Posterior cingulate gyrus (tissue), 11 donors: ENCODE measurements at regions not wholly inside any gene's neighbourhood (a gene's known extent, or its start where the extent isn't known, plus 50 kb on each side); places are given as distances from the start of the nearest gene placed in this dataset.

Experiments used
- DNase-seq, 10 donors: peaks; one replicate each; pipeline versions ENCODE4 v3.0.0 to v3.0.0-alpha.2; 2020 to 2021; ENCODE audit warnings: mixed read lengths in 3 of 10
- intact Hi-C: fragments of 100-400 bp; cut with DNase I; formaldehyde crosslinking; loops from one replicate; pipeline ENCODE4 v1.15.1; 2023

DNA sequence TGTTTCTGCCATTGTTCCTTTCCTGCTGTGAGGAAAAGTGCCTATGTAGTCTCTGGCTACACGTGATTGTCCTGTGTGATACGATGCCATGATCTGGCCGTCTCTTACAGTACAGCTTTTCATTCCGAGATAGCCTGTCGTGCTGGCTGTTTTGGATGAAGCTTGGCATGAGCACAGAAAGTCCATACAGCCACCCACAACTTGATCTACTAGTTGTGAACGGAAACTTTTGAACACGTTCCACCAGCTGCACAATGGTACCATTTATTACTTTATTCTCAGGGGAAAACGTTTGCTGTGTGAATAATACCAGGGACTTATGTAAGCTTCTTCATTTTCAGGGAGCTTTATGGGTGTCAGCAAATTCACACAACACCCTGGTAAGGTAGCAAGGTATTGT lies 217.6 kb upstream of the ANKRD55 start:
- intact Hi-C loops = no loop called here

DNA sequence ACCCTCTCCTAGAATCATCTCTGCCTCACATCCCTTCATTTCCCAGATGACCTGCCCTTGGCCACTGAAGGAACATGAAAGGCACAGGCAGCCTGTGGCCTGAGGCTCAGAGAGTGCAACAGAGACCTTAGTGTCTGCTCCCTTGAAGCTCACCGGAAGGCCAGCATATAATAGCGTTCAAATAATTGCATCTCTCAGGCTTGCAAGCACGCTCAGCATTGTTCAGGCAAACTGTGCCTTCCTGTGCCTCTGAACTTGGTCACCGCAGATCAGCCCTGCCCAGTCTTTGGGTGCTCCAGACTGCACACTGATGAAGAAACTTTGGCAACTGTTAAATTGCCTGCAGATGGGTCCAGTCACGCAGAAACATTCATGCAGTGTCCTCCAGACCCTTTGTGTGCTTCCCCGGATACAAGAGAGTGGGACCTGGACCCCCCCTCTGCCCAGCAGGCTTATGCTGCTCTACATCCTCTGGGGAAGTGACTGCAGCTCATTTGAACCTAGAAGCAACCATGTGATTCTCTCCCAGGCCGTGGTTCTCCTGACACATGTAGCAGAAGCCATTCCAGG lies 216.0 kb upstream of the ANKRD55 start:
- DNase-seq = no peak

More for the DNA sequence above, 217.6 kb upstream of the ANKRD55 start:
- no peak for DNase-seq

DNA sequence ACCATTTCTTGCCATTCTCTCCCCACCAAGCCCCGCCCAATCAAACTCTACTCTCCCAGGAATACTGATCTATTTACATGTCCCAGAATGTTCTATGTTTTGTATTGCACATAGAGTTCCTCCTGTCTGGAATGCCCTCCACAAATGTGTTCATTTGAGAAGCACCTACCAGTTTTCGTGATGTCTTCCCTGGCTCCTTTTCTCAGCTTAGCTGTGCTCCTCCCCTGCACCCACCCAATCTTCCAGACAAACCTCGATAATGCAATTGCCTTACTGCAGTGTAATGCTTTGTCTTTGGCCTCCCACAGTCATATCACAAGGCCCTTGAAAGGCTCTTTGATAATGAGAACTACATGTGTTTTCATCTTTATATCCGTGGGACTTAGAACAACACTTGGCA lies 214.5 kb upstream of the ANKRD55 start:
- intact Hi-C loops = no loop called here

More for the DNA sequence above, 216.0 kb upstream of the ANKRD55 start:
- intact Hi-C loops = no loop called here

DNA sequence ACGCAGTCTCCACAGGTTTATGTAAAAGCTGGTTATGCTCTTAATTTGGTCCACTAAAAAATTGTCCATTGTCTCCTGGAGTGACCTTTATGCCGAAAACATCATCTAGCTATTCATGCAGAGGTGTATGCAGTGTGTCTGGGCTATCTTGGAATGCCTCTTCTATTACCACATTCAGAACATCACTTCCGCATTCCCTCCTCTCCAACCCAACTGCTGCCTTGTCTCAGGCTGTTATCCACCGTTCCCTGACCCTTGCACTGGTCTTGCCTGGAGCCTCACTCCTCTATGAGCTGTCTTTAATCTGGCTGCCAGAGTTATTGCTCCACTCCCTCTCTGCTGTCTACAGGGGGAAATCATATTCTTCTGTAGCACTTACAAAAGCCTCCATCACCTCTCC lies 214.1 kb upstream of the ANKRD55 start:
- no peak for DNase-seq
- intact Hi-C loops = no loop called here

More for the DNA sequence above, 214.5 kb upstream of the ANKRD55 start:
- no peak for DNase-seq

DNA sequence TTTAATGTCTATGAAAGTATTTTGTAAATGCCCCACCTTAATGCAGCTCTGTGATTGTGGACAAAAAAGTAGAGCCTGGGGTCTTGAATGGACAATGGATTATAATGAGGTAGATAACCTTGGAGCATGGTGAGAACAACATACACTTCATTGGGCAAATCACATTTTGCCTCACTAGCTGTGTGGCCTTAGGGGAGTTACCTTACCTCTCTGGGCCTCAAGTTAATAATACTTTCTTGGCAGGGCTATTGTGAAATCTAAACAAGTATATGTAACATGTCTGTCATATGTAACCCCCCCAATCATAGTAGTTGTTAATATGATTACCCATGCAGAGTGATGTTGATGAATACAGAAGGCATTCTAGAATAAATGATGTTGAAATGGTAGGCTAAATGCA lies 213.6 kb upstream of the ANKRD55 start:
- no peak for DNase-seq
- intact Hi-C loops = no loop called here

DNA sequence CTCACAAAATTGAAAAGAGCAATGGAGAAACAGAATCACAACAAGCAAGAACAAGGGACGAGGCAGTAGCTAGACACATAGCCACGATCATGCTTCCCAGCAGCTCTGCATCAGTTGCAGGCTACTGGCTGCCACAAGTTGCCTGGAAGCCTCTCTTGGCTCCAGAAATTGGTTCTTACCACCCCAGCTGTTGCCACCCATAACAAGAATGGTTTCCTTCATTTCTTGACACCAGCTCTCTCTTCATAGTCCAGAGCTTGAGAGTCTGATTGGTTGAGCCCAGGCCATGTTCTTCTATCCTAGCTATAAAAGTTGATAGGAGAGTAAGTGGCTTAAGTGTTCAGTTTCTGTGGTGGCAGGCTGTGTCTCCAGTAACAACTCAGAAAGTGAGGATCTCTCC lies 210.7 kb upstream of the ANKRD55 start:
- intact Hi-C loops = no loop called here
- DNase-seq = no peak

DNA sequence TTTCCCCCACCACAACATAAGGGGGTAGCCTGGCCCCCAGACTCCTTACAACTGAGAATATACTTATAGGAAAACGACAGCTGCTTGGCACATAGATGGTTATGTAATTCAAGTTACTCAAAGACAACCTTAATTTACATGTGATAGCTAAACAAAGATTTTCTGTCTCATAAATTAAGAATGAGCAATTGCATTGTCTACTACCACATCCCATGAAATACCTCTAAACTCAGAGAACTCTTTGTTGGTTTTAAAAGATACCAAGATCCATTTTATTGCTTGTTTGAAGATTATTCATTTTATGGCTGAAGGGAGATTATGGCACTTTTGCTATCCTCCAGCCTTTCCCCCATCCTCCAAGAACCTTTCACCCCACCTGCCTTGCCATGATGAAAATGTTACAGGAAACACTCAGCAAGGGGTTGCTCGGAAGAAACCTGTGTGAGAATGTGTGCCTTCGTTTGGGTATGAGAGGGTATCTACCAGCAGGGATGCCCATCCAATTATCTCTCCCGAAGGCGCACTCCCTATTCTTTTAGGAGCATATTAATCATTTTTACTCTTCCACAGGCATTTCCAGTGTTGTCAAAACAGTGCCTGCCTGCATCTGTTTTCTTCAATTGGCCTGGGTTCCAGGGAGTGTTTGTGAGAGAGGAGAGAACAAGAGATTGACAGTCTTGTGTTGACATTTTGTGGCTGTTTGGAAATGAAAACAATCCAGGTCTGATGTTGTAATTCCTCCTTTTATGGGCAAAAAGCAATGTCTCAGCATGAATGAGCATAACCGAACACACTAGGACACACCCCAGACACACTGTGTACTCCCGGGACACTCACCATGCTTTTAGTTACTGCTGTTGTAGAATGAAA lies 208.0 kb upstream of the ANKRD55 start:
- intact Hi-C loops = no loop called here
- DNase-seq = no peak

DNA sequence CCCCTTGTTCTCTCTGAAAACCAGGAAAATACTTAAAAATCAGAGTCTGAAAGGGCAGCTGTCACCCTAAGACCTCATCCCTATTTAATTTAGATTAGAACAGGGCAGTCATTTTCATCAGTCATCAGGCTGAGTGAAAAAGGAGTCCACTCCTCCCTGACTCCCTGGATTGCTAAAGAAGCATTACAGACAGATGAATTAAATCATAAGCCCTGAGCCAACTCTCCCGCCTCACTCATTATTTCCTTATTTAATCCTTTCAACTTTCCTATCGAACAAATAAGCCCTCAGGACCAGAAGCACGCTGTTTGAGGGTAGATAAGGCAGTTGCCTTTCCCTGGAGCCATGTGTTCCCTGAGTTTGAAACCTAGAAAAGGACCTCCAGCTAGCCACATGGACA lies 201.9 kb upstream of the ANKRD55 start:
- no peak for DNase-seq
- intact Hi-C loops = no loop called here

DNA sequence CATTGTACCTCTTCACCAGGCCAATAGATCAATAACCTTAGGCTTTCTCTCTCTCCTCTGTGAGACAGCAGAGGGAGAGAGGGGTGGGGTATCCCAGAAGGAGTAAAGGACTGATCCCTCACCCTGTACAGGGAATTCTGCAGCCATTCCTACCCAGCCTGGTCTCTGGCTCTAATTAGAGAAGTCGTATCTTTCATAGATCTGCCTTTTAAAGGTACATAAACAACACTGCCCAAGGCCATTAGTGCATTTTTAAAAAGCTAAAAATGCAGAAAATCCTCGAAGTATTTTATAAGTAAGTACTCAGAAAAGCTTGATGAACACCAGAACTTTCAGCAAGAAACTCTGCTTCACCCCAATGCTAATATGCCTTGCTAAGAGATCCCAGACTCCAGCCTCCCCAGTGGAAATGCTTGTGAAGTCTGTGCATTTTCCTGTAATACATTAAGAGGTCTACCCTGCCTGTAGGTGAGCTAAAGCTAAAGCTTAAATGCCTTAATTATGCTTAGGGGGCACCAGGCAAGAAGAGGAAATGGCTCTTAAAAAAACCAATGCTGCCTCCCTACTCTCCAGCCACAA lies 200.0 kb upstream of the ANKRD55 start:
- intact Hi-C loops = no loop called here
- no peak for DNase-seq

DNA sequence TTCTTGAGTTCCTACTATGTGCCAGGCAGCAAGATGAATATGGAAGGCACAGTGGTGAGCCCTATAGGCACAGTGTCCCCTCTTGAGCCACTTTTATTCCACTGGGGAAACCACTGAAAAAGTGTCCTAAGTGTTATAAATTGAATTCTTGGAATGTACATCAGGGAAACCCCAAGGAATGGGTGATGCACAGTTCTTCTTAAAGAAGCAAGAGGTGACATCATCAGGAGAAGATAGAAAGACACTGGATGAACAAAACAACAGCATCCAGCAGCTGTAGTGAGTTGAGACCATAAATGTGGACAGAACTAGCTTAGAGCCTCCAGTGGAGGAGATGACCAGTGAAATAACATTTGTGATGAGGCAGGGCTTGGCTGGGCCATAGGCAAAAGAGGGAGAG lies 199.2 kb upstream of the ANKRD55 start:
- intact Hi-C loops = no loop called here
- DNase-seq = no peak

DNA sequence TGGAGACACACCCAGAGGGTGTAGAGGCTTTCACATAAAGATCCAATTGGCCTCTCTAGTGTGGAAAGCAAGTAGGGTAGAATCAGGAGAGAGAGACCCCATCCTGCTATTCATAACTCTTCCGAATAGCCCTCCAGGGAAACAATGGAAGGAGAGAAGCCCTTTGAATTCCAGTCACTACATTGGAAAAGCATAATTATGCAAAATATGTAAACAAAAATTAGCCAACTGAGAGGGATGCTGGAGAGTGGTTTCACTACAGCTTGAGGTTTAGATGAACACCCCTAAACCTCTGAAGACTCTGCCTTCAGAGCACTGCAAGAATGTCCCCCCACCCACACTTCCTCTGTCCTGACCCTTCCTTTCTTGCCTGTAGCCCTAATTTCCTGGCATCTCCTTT lies 197.3 kb upstream of the ANKRD55 start:
- intact Hi-C loops = no loop called here
- no peak for DNase-seq

DNA sequence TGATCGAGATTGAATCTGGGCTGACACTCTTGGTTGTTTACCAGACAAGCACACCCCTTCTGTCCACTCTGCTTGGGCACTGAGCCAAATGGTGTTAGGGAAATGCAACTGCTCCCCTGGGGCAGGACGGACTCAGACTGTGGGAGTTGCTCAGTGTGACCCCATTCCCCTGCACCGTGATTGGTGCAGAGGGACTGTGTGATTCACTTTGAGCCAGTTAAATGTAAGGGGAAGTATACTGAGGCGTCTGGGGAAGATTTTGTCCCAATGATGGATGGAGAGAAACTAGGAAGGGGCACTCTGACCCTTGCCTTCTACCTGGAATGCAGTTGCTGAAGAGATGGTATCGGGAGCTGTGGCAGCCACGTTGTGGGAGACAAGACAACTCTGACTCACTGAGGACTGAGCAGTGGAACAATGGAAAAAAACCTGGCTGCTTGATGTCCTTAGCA lies 196.0 kb upstream of the ANKRD55 start:
- DNase-seq = no peak
- intact Hi-C loops = no loop called here

DNA sequence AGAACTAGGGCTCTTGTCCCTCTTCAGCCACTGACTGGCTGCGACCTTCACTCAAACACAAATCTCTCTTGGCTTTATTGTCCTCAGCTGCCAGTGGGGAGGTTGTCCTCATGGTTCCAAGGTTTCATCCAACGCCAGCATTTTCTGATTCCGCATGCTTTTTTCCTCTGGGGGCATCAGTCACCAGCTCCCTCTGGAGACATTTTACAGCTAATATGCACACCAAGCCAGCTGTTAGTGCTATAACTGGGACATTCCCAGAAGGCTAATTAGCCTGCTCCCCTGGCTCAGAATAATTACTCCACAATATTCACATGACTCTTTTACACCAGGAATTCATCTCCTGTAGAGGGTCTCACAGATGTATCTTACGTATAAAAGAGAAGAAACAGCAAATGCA lies 193.6 kb upstream of the ANKRD55 start:
- no peak for DNase-seq
- intact Hi-C loops = no loop called here

DNA sequence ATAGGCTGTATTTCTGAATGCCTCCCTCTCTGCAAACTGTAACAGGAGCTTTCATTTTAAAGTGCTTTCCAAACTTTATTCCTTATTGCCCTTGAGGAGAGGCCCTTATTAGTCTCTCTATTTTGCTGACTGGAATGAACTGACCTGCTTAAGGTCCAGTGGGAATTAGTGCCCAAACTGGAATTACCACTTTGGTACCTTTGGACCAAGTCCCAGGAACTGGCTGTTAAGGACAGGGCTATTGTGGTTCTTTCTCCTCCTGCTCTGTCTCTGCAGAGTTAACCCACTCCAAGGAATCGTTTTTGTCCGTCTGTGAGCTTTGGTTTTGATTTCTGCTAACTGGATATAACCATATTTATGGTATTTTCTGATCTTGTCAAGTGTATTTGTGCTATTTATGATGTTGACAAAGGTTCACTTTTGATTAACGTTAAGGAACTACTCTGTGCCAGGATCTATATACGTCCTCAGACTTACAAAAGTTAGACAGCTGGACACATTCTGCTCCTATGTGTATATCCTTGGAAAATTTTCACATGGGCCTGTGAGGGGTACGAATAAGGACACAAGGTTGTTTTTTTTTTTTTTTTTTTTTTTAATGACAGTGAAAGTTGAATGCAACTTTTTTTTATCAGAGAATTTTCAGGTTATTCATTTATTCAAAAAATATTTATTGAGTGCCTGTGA lies 189.1 kb upstream of the ANKRD55 start:
- no peak for DNase-seq
- intact Hi-C loops = no loop called here

DNA sequence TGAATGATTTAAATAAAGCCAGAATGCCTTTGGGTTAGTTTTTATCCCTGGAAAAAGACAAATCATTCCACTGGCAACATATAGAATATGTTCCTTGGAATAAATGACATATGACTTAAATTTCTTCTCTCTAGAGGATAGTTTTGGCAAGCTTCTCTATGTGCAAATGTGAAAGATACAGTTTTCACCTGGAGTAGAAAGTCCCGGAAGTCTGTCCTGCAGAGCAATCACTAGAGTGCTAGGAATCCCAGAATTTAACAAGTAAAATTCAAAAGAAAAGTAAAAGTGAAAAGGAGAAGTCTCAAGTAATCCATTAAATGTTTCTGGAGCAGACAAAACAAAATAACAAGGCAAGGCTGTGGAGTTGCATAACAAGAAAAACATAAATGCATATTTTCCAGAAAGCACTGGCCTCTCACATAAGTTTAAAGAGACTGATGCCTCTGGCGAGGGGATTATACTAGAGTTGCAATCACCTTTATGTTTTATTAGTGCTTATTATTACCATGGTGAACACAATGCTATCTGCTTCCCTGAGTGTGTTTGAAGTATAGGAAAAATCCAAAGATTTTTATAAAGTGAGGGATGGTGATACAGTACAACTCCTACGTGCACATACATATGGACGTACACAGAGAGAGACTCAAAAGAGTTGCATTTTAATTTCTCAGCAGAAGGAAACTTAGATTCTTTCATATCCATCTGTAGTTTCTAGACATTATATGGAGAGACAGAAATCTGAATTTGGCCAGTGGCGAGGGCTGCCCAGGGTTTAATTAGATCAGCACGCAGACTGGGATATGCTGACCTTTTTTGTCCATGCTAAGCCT lies 188.3 kb upstream of the ANKRD55 start:
- intact Hi-C loops = no loop called here
- DNase-seq = no peak

DNA sequence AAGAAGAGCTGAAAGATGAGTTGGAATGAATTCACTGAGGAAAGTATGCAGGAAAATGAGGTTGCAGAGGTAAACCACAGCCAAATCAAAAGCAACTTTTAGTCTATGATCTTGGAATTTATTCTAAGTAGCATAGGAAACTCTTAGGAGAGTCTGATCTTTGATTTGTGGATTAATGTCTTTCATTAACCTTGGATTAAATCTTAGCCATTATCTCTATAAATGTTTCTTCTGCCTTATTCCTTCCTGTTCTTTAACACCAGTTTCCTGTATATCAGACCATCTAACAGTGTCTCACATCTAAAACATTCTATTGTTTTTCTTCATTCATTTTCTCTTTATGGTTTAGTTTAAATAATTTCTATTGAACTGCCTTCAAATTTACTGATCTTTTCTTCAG lies 187.2 kb upstream of the ANKRD55 start:
- no peak for DNase-seq
- intact Hi-C loops = no loop called here

DNA sequence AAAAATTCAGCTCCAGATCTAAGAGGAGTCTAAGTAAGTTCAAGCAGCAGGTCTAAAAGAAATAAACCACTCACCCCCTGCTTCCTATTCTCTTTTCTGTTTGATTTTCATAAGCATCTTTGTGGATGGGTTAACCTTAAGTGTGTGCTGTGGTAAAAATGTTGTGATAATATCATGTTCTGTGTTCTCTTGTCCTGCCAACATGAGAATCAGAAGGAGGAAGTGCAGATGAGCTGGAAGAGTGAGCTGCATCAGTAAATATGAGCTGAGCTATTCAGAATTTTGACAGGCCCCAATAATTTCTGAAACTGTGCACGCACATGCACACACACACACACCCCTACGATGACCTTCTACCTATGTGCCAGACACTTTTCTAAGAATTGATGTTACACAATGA lies 186.5 kb upstream of the ANKRD55 start:
- no peak for DNase-seq
- intact Hi-C loops = no loop called here

DNA sequence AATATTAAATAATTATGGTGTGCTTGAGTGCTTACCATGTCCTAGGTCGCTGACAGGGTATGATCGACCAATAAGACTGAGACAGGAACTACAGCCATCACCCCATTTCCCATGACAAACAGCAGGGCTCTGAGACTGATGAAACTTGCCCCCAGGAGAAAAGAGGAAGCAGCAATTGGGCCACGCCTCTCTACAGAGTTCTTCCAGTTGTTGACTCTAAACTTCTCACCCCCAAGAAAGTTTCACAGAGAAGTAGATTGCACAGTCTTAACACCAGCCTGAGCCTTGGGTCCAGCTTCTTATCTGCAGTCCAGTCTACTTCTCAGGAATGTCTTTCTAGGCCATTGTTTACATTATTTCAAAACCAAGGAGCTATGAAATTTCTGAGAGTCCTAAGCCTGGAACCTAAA lies 182.2 kb upstream of the ANKRD55 start:
- DNase-seq = peak in 2 of 10 donors; percentile 8 to 12
- intact Hi-C loops = no loop called here

DNA sequence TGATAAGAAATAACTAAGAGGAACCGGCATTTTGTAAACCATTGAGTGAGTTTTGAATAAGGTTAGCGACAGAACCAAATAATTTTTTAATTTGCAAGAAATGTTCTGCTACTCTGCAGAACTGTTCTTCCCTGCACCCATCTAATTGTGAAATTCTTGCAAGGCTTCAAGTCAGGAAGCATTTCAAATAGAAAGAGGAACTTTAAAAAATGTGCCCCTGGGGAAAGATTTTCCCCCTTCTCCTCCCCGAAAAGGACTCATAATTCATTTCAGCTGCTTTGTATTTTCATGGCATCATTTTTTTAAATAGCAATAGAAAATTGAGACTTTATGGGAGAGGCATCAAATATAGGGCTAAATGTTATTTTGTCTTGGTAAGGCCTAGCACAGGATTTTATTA lies 180.9 kb upstream of the ANKRD55 start:
- intact Hi-C loops = no loop called here
- DNase-seq = no peak

DNA sequence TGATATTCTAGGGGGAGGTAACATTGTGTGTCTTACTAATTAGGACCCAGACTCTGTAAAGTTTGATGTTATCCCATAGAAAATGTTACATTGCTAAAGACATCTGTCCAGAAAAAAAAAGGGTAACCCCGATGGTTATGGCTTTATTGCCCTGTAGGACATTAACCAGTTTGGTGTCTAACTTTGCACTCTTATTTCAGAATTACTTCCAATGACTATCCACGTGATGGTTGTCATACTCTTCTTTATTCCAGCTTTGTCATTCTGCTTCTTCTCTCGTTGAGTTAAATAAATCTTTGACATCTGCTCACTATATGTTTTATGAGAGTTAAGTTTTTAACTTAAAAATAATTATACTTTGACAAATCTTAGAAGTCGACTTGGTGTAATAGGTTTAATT lies 180.4 kb upstream of the ANKRD55 start:
- intact Hi-C loops = no loop called here
- DNase-seq = no peak
